ENCODE measurements at regions not wholly inside any gene's neighbourhood (a gene's known extent, or its start where the extent isn't known, plus 50 kb on each side); places are given as distances from the start of the nearest gene placed in this dataset.

DNA sequence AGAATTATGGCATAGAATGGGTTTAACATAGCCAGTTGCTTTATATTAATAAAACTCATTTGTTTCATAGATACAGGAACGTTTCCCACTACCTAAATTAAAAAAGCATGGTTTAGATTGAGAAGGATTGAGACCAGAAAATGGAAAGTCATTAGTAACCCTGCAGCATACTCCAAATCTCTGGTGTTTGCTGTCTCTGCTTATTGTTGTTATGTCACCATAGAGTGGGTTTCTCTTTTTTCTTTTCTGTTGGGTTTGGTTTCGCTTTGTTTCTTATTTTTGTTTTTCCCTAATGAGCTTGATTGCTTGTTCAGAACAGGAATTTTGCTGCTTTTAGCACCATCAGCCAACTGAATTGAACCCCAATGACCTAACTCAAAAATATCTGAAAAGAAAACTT is 1034.8 kb downstream of the MAT2B start:
- H3K27me3 Mint-ChIP-seq (ENCODE audit: low read depth in 2 of 2), result no peaks in the 10 kb centered on the region
- intact Hi-C loops (cut with micrococcal nuclease), result no loop called here
- H3K4me3 Mint-ChIP-seq, result no peak overlapping the region
- 71% methylated on average over 1 of the region's 2 CpGs for WGBS (ENCODE audit: insufficient coverage)
- no peaks in the 10 kb centered on the region for H3K4me1 Mint-ChIP-seq
- no peaks in the 10 kb centered on the region for H3K36me3 ChIP-seq (ENCODE audit: control insufficient read depth, insufficient read depth, low read length)
- ATAC-seq, result no peak
- peaks cover 3 to 6% of the 10 kb centered on the region in 2 donors for H3K9me3 Mint-ChIP-seq
- no peak for DNase-seq
- no peak for TF ChIP-seq CTCF (IDR thresholded peaks at IDR 0.05)
- H3K9me3 ChIP-seq (ENCODE audit: control insufficient read depth, insufficient read depth, low read length), result no peaks in the 10 kb centered on the region
- H3K27ac ChIP-seq (ENCODE audit: low read length), result no peak overlapping the region
- no peak overlapping the region for H3K4me3 ChIP-seq (ENCODE audit: low read length)
- H3K27me3 ChIP-seq (ENCODE audit: control insufficient read depth, insufficient read depth, low read length), result no peaks in the 10 kb centered on the region
- no peak overlapping the region for H3K27ac Mint-ChIP-seq
- H3K4me1 ChIP-seq (ENCODE audit: control insufficient read depth, insufficient read depth, low read length), result no peaks in the 10 kb centered on the region
- H3K36me3 Mint-ChIP-seq, result no peaks in the 10 kb centered on the region

GRCh38 chr5:164545507-164545906 is 1040.1 kb downstream of the MAT2B start:
- DNase-seq, result no peak
- H3K27me3 Mint-ChIP-seq (ENCODE audit: low read depth in 2 of 2), result no peaks in the 10 kb centered on the region
- Histone ChIP-seq H3K27me3 (ENCODE audit: control insufficient read depth, insufficient read depth, low read length) (no peaks in the 10 kb centered on the region), H3K27ac (ENCODE audit: low read length) (no peak overlapping the region), H3K4me3 (ENCODE audit: low read length) (no peak overlapping the region), H3K36me3 (ENCODE audit: control insufficient read depth, insufficient read depth, low read length) (no peaks in the 10 kb centered on the region), H3K9me3 (ENCODE audit: control insufficient read depth, insufficient read depth, low read length) (no peaks in the 10 kb centered on the region), H3K4me1 (ENCODE audit: control insufficient read depth, insufficient read depth, low read length) (no peaks in the 10 kb centered on the region)
- H3K4me1 Mint-ChIP-seq, result no peaks in the 10 kb centered on the region
- H3K9me3 Mint-ChIP-seq, result peaks cover 5 to 6% of the 10 kb centered on the region in 2 donors
- TF ChIP-seq CTCF (IDR thresholded peaks at IDR 0.05), result no peak
- 88% methylated on average over 2 of the region's 6 CpGs for WGBS (ENCODE audit: insufficient coverage)
- no peak for ATAC-seq
- H3K4me3 Mint-ChIP-seq, result no peak overlapping the region
- no peak overlapping the region for H3K27ac Mint-ChIP-seq
- intact Hi-C loops (cut with micrococcal nuclease), result no loop called here
- no peaks in the 10 kb centered on the region for H3K36me3 Mint-ChIP-seq

- no peaks in the 10 kb centered on the region for H3K36me3 Mint-ChIP-seq
- no peaks in the 10 kb centered on the region for H3K4me1 Mint-ChIP-seq
- TF ChIP-seq CTCF (IDR thresholded peaks at IDR 0.05), result no peak
- H3K4me3 ChIP-seq (ENCODE audit: low read length), result no peak overlapping the region
- 87% methylated on average over 2 of the region's 3 CpGs for WGBS (ENCODE audit: insufficient coverage)
- no peaks in the 10 kb centered on the region for H3K9me3 ChIP-seq (ENCODE audit: control insufficient read depth, insufficient read depth, low read length)
- no peaks in the 10 kb centered on the region for H3K27me3 Mint-ChIP-seq (ENCODE audit: low read depth in 2 of 2)
- no peak overlapping the region for H3K27ac ChIP-seq (ENCODE audit: low read length)
- H3K4me3 Mint-ChIP-seq, result no peak overlapping the region
- H3K4me1 ChIP-seq (ENCODE audit: control insufficient read depth, insufficient read depth, low read length), result no peaks in the 10 kb centered on the region
- H3K36me3 ChIP-seq (ENCODE audit: control insufficient read depth, insufficient read depth, low read length), result no peaks in the 10 kb centered on the region
- no peak for ATAC-seq
- intact Hi-C loops (cut with micrococcal nuclease), result no loop called here
- no peak for DNase-seq
- H3K27ac Mint-ChIP-seq, result no peak overlapping the region
- H3K27me3 ChIP-seq (ENCODE audit: control insufficient read depth, insufficient read depth, low read length), result no peaks in the 10 kb centered on the region
- H3K9me3 Mint-ChIP-seq, result peaks cover 2 to 4% of the 10 kb centered on the region in 2 donors
Measured at GRCh38 chr5:164553851-164554250, 1048.4 kb downstream of the MAT2B start.

DNA sequence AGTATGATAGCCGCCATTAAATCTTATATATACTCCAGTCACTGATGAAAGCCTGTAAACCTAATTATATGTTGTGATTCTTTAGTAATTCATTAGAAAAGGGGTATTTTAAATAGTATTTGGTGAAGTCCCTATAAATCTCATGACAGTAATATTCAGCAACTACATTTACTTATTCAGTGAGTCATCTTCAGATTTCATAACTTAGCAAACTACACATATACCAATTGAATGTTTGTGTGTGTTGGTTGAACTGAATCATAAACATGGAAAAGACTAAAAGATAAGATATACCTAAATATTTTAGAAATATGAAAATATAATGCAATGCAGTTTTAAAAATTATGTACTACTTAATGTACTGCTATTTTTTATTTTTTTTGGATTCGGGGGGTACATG is 1050.4 kb downstream of the MAT2B start:
- no peaks in the 10 kb centered on the region for H3K4me1 ChIP-seq (ENCODE audit: control insufficient read depth, insufficient read depth, low read length)
- H3K36me3 Mint-ChIP-seq, result no peaks in the 10 kb centered on the region
- no peak overlapping the region for H3K27ac ChIP-seq (ENCODE audit: low read length)
- no peaks in the 10 kb centered on the region for H3K36me3 ChIP-seq (ENCODE audit: control insufficient read depth, insufficient read depth, low read length)
- H3K4me3 ChIP-seq (ENCODE audit: low read length), result no peak overlapping the region
- no peaks in the 10 kb centered on the region for H3K4me1 Mint-ChIP-seq
- no peak overlapping the region for H3K27ac Mint-ChIP-seq
- ATAC-seq, result no peak
- no CpG with 5 or more reads among the region's 2 CpGs for WGBS (ENCODE audit: insufficient coverage)
- intact Hi-C loops (cut with micrococcal nuclease), result no loop called here
- H3K9me3 Mint-ChIP-seq, result peaks cover 0 to 4% of the 10 kb centered on the region in 2 donors
- H3K4me3 Mint-ChIP-seq, result no peak overlapping the region
- no peaks in the 10 kb centered on the region for H3K9me3 ChIP-seq (ENCODE audit: control insufficient read depth, insufficient read depth, low read length)
- H3K27me3 ChIP-seq (ENCODE audit: control insufficient read depth, insufficient read depth, low read length), result no peaks in the 10 kb centered on the region
- H3K27me3 Mint-ChIP-seq (ENCODE audit: low read depth in 2 of 2), result no peaks in the 10 kb centered on the region
- no peak for TF ChIP-seq CTCF (IDR thresholded peaks at IDR 0.05)
- no peak for DNase-seq

Data from natural killer cell (primary cell).